ENCODE measurements at regions not wholly inside any gene's neighbourhood (a gene's known extent, or its start where the extent isn't known, plus 50 kb on each side); places are given as distances from the start of the nearest gene placed in this dataset.
A peak's percentile ranks its signal among the peaks of the same experiment; 100 is the strongest.

- peaks cover 0 to 3% (median 0%) of the 10 kb centered on the region in 5 donors for H3K4me1 ChIP-seq (ENCODE audit: control insufficient read depth in 5 of 5, insufficient read depth in 5 of 5, low read length in 5 of 5)
- H3K36me3 ChIP-seq (ENCODE audit: control insufficient read depth in 4 of 4, insufficient read depth in 4 of 4, low read length in 4 of 4): no peaks in the 10 kb centered on the region
- DNase-seq (no peak), ATAC-seq (ENCODE audit: insufficient read depth, low FRiP score) (no peak)
- H3K27me3 ChIP-seq (ENCODE audit: control insufficient read depth in 3 of 3, insufficient read depth in 3 of 3, low read length in 2 of 3): no peaks in the 10 kb centered on the region
- no peak overlapping the region for H3K9ac ChIP-seq (ENCODE audit: insufficient read depth in 1 of 2, low read length in 2 of 2)
- TF ChIP-seq CTCF (IDR thresholded peaks at IDR 0.05; ENCODE audit: control extremely low read depth, extremely low read depth): no peak
- H3K27ac ChIP-seq (ENCODE audit: low read depth in 1 of 2, low read length in 1 of 2): no peak overlapping the region
- H3K4me3 ChIP-seq: no peak overlapping the region
- no peaks in the 10 kb centered on the region for H3K9me3 ChIP-seq (ENCODE audit: control insufficient read depth in 4 of 4, insufficient read depth in 3 of 4, low read length in 3 of 4)
Measured at GRCh38 chr12:13505224-13505623, 308.7 kb downstream of the EMP1 start.

GRCh38 chr12:13504736-13505135, 308.2 kb downstream of the EMP1 start:
- no peaks in the 10 kb centered on the region for H3K36me3 ChIP-seq (ENCODE audit: control insufficient read depth in 4 of 4, insufficient read depth in 4 of 4, low read length in 4 of 4)
- DNase-seq: no peak
- no peak overlapping the region for H3K27ac ChIP-seq (ENCODE audit: low read depth in 1 of 2, low read length in 1 of 2)
- no peak overlapping the region for H3K9ac ChIP-seq (ENCODE audit: insufficient read depth in 1 of 2, low read length in 2 of 2)
- ATAC-seq (ENCODE audit: insufficient read depth, low FRiP score): no peak
- WGBS, 2 donors: 63 to 68% methylated on average over 5 of the region's 5 CpGs
- no peak overlapping the region for H3K4me3 ChIP-seq
- no peak for TF ChIP-seq CTCF (IDR thresholded peaks at IDR 0.05; ENCODE audit: control extremely low read depth, extremely low read depth)
- H3K4me1 ChIP-seq (ENCODE audit: control insufficient read depth in 5 of 5, insufficient read depth in 5 of 5, low read length in 5 of 5): peaks cover 0 to 3% (median 0%) of the 10 kb centered on the region in 5 donors
- H3K9me3 ChIP-seq (ENCODE audit: control insufficient read depth in 4 of 4, insufficient read depth in 3 of 4, low read length in 3 of 4): no peaks in the 10 kb centered on the region
- H3K27me3 ChIP-seq (ENCODE audit: control insufficient read depth in 3 of 3, insufficient read depth in 3 of 3, low read length in 2 of 3): no peaks in the 10 kb centered on the region

- no peak for TF ChIP-seq CTCF (IDR thresholded peaks at IDR 0.05; ENCODE audit: control extremely low read depth, extremely low read depth)
- no peaks in the 10 kb centered on the region for H3K27me3 ChIP-seq (ENCODE audit: control insufficient read depth in 3 of 3, insufficient read depth in 3 of 3, low read length in 2 of 3)
- no peaks in the 10 kb centered on the region for H3K36me3 ChIP-seq (ENCODE audit: control insufficient read depth in 4 of 4, insufficient read depth in 4 of 4, low read length in 4 of 4)
- peaks cover 0 to 3% (median 0%) of the 10 kb centered on the region in 5 donors for H3K4me1 ChIP-seq (ENCODE audit: control insufficient read depth in 5 of 5, insufficient read depth in 5 of 5, low read length in 5 of 5)
- ATAC-seq (ENCODE audit: insufficient read depth, low FRiP score) (no peak), DNase-seq (peak in 1 of 3 donors; percentile 5)
- no peaks in the 10 kb centered on the region for H3K9me3 ChIP-seq (ENCODE audit: control insufficient read depth in 4 of 4, insufficient read depth in 3 of 4, low read length in 3 of 4)
- no peak overlapping the region for H3K27ac ChIP-seq (ENCODE audit: low read depth in 1 of 2, low read length in 1 of 2)
- no peak overlapping the region for H3K9ac ChIP-seq (ENCODE audit: insufficient read depth in 1 of 2, low read length in 2 of 2)
- no peak overlapping the region for H3K4me3 ChIP-seq
Measured at GRCh38 chr12:13504074-13504473, 307.5 kb downstream of the EMP1 start.

GRCh38 chr12:13503094-13503835, 306.7 kb downstream of the EMP1 start:
- no peak for TF ChIP-seq CTCF (IDR thresholded peaks at IDR 0.05; ENCODE audit: control extremely low read depth, extremely low read depth)
- Histone ChIP-seq H3K4me1 (ENCODE audit: control insufficient read depth in 5 of 5, insufficient read depth in 5 of 5, low read length in 5 of 5) (peaks cover 0 to 3% (median 0%) of the 10 kb centered on the region in 5 donors), H3K27me3 (ENCODE audit: control insufficient read depth in 3 of 3, insufficient read depth in 3 of 3, low read length in 2 of 3) (no peaks in the 10 kb centered on the region), H3K9ac (ENCODE audit: insufficient read depth in 1 of 2, low read length in 2 of 2) (no peak overlapping the region), H3K36me3 (ENCODE audit: control insufficient read depth in 4 of 4, insufficient read depth in 4 of 4, low read length in 4 of 4) (no peaks in the 10 kb centered on the region), H3K27ac (ENCODE audit: low read depth in 1 of 2, low read length in 1 of 2) (no peak overlapping the region), H3K4me3 (no peak overlapping the region), H3K9me3 (ENCODE audit: control insufficient read depth in 4 of 4, insufficient read depth in 3 of 4, low read length in 3 of 4) (no peaks in the 10 kb centered on the region)
- WGBS, 2 donors: 90 to 94% methylated on average over 2 of the region's 2 CpGs
- DNase-seq (peak in 2 of 3 donors; percentile 11 to 26), ATAC-seq (ENCODE audit: insufficient read depth, low FRiP score) (no peak)
